Neural cell (in vitro differentiated cells): ENCODE measurements at regions not wholly inside any gene's neighbourhood (a gene's known extent, or its start where the extent isn't known, plus 50 kb on each side); places are given as distances from the start of the nearest gene placed in this dataset.

Experiments
- EP300 ChIP-seq: fragments of 450-650 bp; conservative IDR thresholded peaks from 2 replicates; pipeline ENCODE4 v1.6.1; 2014; ENCODE audit warnings: antibody characterized with exemption, mild to moderate bottlenecking, moderate library complexity; ENCODE audit not compliant: poor library complexity, severe bottlenecking
- EZH2 ChIP-seq: fragments of 200-600, 300-800 bp; shearing (Covaris generic), sonication (generic); IDR thresholded peaks from 2 replicates; pipeline ENCODE4 v1.6.1; 2014; ENCODE audit warnings: antibody characterized with exemption, low read length, borderline replicate concordance, mild to moderate bottlenecking; ENCODE audit not compliant: insufficient read depth, poor library complexity, severe bottlenecking
- MXI1 ChIP-seq: fragments of 450-650 bp; conservative IDR thresholded peaks from 2 replicates; pipeline ENCODE4 v1.6.1; 2014; ENCODE audit warnings: antibody characterized with exemption, mild to moderate bottlenecking; ENCODE audit not compliant: poor library complexity, severe bottlenecking
- POLR2AphosphoS5 ChIP-seq: IDR thresholded peaks from 2 replicates; pipeline ENCODE4 v1.6.1; 2012
- RAD21 ChIP-seq: fragments of 450-650 bp; conservative IDR thresholded peaks from 2 replicates; pipeline ENCODE4 v1.6.1; 2014; ENCODE audit warnings: antibody characterized with exemption, mild to moderate bottlenecking, moderate library complexity
- SMC3 ChIP-seq: fragments of 450-650 bp; conservative IDR thresholded peaks from 2 replicates; pipeline ENCODE4 v1.6.1; 2014; ENCODE audit warnings: antibody characterized with exemption, mild to moderate bottlenecking, moderate library complexity; ENCODE audit not compliant: poor library complexity
- TAF1 ChIP-seq: IDR thresholded peaks from 2 replicates; pipeline ENCODE4 v1.6.1; 2012; ENCODE audit warnings: low read depth
- TF ChIP-seq, protein P1 (sequence below): IDR thresholded peaks from 2 replicates; pipeline ENCODE4 v1.6.1; 2012; ENCODE audit warnings: borderline replicate concordance
- TF ChIP-seq, protein P2 (sequence below): fragments of 450-650 bp; IDR thresholded peaks from 2 replicates; pipeline ENCODE4 v1.5.1; 2014; ENCODE audit warnings: antibody characterized with exemption, mild to moderate bottlenecking, moderate library complexity; ENCODE audit not compliant: poor library complexity, severe bottlenecking

DNA sequence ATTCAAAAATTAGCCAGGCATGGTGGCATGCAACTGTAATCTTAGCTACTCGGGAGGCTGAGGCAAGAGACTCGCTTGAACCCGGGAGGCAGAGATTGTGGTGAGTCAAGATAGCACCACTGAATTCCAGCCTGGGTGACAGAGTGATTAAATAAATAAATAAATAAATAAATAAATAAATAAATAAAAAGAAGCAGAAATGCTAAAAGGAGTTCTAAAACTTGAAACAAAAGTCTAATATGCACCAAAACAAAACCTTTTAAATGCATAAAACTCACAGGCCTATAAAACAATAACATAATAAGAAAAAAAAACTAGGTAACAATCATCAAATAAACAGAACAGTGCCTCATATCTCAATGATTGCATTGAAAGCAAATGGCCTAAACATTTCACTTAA, 1458.9 kb downstream of the AMY1C start:
- TF ChIP-seq, protein P1, sequence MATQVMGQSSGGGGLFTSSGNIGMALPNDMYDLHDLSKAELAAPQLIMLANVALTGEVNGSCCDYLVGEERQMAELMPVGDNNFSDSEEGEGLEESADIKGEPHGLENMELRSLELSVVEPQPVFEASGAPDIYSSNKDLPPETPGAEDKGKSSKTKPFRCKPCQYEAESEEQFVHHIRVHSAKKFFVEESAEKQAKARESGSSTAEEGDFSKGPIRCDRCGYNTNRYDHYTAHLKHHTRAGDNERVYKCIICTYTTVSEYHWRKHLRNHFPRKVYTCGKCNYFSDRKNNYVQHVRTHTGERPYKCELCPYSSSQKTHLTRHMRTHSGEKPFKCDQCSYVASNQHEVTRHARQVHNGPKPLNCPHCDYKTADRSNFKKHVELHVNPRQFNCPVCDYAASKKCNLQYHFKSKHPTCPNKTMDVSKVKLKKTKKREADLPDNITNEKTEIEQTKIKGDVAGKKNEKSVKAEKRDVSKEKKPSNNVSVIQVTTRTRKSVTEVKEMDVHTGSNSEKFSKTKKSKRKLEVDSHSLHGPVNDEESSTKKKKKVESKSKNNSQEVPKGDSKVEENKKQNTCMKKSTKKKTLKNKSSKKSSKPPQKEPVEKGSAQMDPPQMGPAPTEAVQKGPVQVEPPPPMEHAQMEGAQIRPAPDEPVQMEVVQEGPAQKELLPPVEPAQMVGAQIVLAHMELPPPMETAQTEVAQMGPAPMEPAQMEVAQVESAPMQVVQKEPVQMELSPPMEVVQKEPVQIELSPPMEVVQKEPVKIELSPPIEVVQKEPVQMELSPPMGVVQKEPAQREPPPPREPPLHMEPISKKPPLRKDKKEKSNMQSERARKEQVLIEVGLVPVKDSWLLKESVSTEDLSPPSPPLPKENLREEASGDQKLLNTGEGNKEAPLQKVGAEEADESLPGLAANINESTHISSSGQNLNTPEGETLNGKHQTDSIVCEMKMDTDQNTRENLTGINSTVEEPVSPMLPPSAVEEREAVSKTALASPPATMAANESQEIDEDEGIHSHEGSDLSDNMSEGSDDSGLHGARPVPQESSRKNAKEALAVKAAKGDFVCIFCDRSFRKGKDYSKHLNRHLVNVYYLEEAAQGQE: no peak
- no peak for TF ChIP-seq POLR2AphosphoS5
- TF ChIP-seq, protein P2, sequence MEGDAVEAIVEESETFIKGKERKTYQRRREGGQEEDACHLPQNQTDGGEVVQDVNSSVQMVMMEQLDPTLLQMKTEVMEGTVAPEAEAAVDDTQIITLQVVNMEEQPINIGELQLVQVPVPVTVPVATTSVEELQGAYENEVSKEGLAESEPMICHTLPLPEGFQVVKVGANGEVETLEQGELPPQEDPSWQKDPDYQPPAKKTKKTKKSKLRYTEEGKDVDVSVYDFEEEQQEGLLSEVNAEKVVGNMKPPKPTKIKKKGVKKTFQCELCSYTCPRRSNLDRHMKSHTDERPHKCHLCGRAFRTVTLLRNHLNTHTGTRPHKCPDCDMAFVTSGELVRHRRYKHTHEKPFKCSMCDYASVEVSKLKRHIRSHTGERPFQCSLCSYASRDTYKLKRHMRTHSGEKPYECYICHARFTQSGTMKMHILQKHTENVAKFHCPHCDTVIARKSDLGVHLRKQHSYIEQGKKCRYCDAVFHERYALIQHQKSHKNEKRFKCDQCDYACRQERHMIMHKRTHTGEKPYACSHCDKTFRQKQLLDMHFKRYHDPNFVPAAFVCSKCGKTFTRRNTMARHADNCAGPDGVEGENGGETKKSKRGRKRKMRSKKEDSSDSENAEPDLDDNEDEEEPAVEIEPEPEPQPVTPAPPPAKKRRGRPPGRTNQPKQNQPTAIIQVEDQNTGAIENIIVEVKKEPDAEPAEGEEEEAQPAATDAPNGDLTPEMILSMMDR: no peak
- TF ChIP-seq EZH2: no peak
- no peak for TF ChIP-seq EP300
- TF ChIP-seq RAD21: no peak
- no peak for TF ChIP-seq SMC3
- TF ChIP-seq TAF1: no peak
- no peak for TF ChIP-seq MXI1
